Transverse colon (tissue), 3 donors: ENCODE measurements at regions not wholly inside any gene's neighbourhood (a gene's known extent, or its start where the extent isn't known, plus 50 kb on each side); places are given as distances from the start of the nearest gene placed in this dataset.

ENCODE experiments used
- CTCF ChIP-seq, 5 experiments: fragments of 200-600 bp in 3 of 5; fragments of 450-650 bp in 2 of 5; sonication (generic) in 3 of 5; IDR thresholded peaks; 1 replicate in 2 of 5; 2 replicates in 3 of 5; pipeline ENCODE4 v1.5.1; 2016 to 2017; ENCODE audit warnings: antibody characterized with exemption in 5 of 5, inconsistent platforms in 3 of 5, mild to moderate bottlenecking in 2 of 5, moderate library complexity in 1 of 5
- POLR2A ChIP-seq: fragments of 450-650 bp; IDR thresholded peaks from one replicate; pipeline ENCODE4 v1.6.1; 2016; ENCODE audit warnings: antibody characterized with exemption, mild to moderate bottlenecking, moderate library complexity

GRCh38 chr16:72523087-72523486 is 351.1 kb upstream of the PMFBP1 start:
- TF ChIP-seq POLR2A, result no peak
- TF ChIP-seq CTCF (IDR thresholded peaks at IDR 0.05), result no peak
